ENCODE measurements at regions not wholly inside any gene's neighbourhood (a gene's known extent, or its start where the extent isn't known, plus 50 kb on each side); places are given as distances from the start of the nearest gene placed in this dataset.

DNA sequence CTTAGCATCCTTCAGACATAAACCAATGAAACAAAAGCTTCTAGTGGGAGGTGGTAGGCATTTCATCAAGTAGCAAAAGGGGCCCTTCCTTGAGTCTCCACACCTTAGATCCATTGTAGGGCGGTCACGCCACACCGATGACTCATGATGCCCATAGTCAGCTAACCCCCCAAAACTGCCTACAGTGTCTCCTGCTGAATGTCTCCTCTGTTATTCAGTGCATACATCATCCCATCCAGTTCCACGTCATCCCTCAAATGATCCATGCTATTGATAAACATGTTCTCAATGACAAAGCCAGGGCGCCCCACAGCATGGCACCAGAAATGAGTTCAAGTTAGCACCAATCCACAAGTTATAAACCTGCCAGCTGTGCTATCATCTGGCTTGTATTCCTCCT, 57.4 kb upstream of the ACKR3 start:
- TF ChIP-seq, protein P1, sequence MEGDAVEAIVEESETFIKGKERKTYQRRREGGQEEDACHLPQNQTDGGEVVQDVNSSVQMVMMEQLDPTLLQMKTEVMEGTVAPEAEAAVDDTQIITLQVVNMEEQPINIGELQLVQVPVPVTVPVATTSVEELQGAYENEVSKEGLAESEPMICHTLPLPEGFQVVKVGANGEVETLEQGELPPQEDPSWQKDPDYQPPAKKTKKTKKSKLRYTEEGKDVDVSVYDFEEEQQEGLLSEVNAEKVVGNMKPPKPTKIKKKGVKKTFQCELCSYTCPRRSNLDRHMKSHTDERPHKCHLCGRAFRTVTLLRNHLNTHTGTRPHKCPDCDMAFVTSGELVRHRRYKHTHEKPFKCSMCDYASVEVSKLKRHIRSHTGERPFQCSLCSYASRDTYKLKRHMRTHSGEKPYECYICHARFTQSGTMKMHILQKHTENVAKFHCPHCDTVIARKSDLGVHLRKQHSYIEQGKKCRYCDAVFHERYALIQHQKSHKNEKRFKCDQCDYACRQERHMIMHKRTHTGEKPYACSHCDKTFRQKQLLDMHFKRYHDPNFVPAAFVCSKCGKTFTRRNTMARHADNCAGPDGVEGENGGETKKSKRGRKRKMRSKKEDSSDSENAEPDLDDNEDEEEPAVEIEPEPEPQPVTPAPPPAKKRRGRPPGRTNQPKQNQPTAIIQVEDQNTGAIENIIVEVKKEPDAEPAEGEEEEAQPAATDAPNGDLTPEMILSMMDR (IDR thresholded peaks at IDR 0.05), result no peak
- TF ChIP-seq ZFX (IDR thresholded peaks at IDR 0.05; ENCODE audit: borderline replicate concordance), result no peak
